A673 (cell line): ENCODE measurements at regions not wholly inside any gene's neighbourhood (a gene's known extent, or its start where the extent isn't known, plus 50 kb on each side); places are given as distances from the start of the nearest gene placed in this dataset.
A peak's percentile ranks its signal among the peaks of the same experiment; 100 is the strongest.

Experiments used
- BruUV-seq: library from RNA; stranded (reverse); fragments of 400-500 nt; replicated peaks from 2 replicates; lab custom pipeline; 2021; lab: Mats Ljungman, UMichigan
- CTCF ChIA-PET: fragments of 300-600 bp; sonication (Branson Sonifier 250); formaldehyde crosslinking; loops from one replicate; lab custom pipeline; 2022; ENCODE audit warnings: antibody characterized with exemption; lab: Charles Lee
- POLR2A ChIA-PET: fragments of 300-600 bp; sonication (Branson Sonifier 250); formaldehyde crosslinking; loops from one replicate; lab custom pipeline; 2022; ENCODE audit warnings: antibody characterized with exemption; ENCODE audit not compliant: low non-redundant PET; lab: Charles Lee
- DNase-seq: peaks from one replicate; pipeline ENCODE4 v3.0.0-alpha.2; 2015; ENCODE audit warnings: low spot score
- H3K27ac ChIP-seq: fragments of 200-600 bp; sonication (generic); 2 replicates; pipeline ENCODE4 v1.5.1; 2016; ENCODE audit warnings: mixed run types, low read depth, mild to moderate bottlenecking, mixed read lengths, antibody characterized with exemption, low read length; ENCODE audit not compliant: poor library complexity, severe bottlenecking
- H3K27me3 ChIP-seq: fragments of 200-600 bp; sonication (generic); replicated peaks from 2 replicates; pipeline ENCODE4 v1.6.1; 2017; ENCODE audit warnings: mixed run types, low read depth, mild to moderate bottlenecking, mixed read lengths, antibody characterized with exemption, low read length; ENCODE audit not compliant: insufficient read depth, poor library complexity
- H3K36me3 ChIP-seq: fragments of 200-600 bp; sonication (generic); 2 replicates; pipeline ENCODE4 v1.6.1; 2016; ENCODE audit warnings: mixed run types, mild to moderate bottlenecking, mixed read lengths, antibody characterized with exemption, low read length; ENCODE audit not compliant: insufficient read depth, poor library complexity, severe bottlenecking
- H3K4me1 ChIP-seq: fragments of 200-600 bp; sonication (generic); 2 replicates; pipeline ENCODE4 v1.6.1; 2017; ENCODE audit warnings: mixed run types, mild to moderate bottlenecking, mixed read lengths, antibody characterized with exemption, low read length; ENCODE audit not compliant: insufficient read depth, poor library complexity, severe bottlenecking
- H3K4me3 ChIP-seq: fragments of 200-600 bp; sonication (generic); 2 replicates; pipeline ENCODE4 v1.5.1; 2016; ENCODE audit warnings: low read depth, mixed run types, mild to moderate bottlenecking, mixed read lengths, low read length; ENCODE audit not compliant: poor library complexity, severe bottlenecking
- H3K9me3 ChIP-seq: fragments of 200-600 bp; sonication (generic); 2 replicates; pipeline ENCODE4 v1.6.1; 2016; ENCODE audit warnings: mixed run types, low read depth, mild to moderate bottlenecking, mixed read lengths, antibody characterized with exemption, low read length; ENCODE audit not compliant: poor library complexity, severe bottlenecking
- CTCF ChIP-seq: fragments of 300-800, 200-600 bp; sonication (generic); conservative IDR thresholded peaks from 2 replicates; pipeline ENCODE4 v1.5.1; 2017; ENCODE audit warnings: low read depth, mild to moderate bottlenecking, antibody characterized with exemption, low read length, moderate library complexity, mixed read lengths
- EZH2 ChIP-seq: fragments of 200-600 bp; sonication (generic); IDR thresholded peaks from 2 replicates; pipeline ENCODE4 v1.6.1; 2017; ENCODE audit warnings: borderline replicate concordance, low read depth, mild to moderate bottlenecking, mixed read lengths, antibody characterized with exemption, low read length; ENCODE audit not compliant: poor library complexity, severe bottlenecking
- intact Hi-C: fragments of 100-400 bp; cut with micrococcal nuclease; formaldehyde crosslinking; loops from one replicate; pipeline ENCODE4 v1.10.0; 2022; ENCODE audit not compliant: unreplicated experiment

GRCh38 chr5:74943905-74944304, 77.7 kb upstream of the FAM169A start:
- H3K27ac ChIP-seq = no peak overlapping the region
- no peaks in the 10 kb centered on the region for H3K36me3 ChIP-seq
- DNase-seq = no peak
- no peaks in the 10 kb centered on the region for H3K9me3 ChIP-seq
- TF ChIP-seq EZH2 (no peak), CTCF (peak; percentile 38)
- CTCF ChIA-PET = no interaction called here
- peaks cover 12% of the 10 kb centered on the region for H3K27me3 ChIP-seq
- intact Hi-C loops = no loop called here
- BruUV-seq = no TSS peak
- POLR2A ChIA-PET = no interaction called here
- H3K4me1 ChIP-seq = no peaks in the 10 kb centered on the region
- no peak overlapping the region for H3K4me3 ChIP-seq

GRCh38 chr5:74942622-74943286, 76.6 kb upstream of the FAM169A start:
- no TSS peak for BruUV-seq
- intact Hi-C loops = no loop called here

GRCh38 chr5:74940782-74941353, 74.7 kb upstream of the FAM169A start:
- intact Hi-C loops = no loop called here
- CTCF ChIA-PET = no interaction called here
- H3K4me1 ChIP-seq = peaks cover 4% of the 10 kb centered on the region

More at GRCh38 chr5:74942622-74943286, 76.6 kb upstream of the FAM169A start:
- ChIA-PET POLR2A (no interaction called here), CTCF (no interaction called here)
- H3K36me3 ChIP-seq = no peaks in the 10 kb centered on the region
- peaks cover 12% of the 10 kb centered on the region for H3K27me3 ChIP-seq
- no peak overlapping the region for H3K4me3 ChIP-seq
- H3K4me1 ChIP-seq = no peaks in the 10 kb centered on the region
- DNase-seq = no peak
- H3K9me3 ChIP-seq = no peaks in the 10 kb centered on the region
- no peak for TF ChIP-seq CTCF
- TF ChIP-seq EZH2 = no peak
- no peak overlapping the region for H3K27ac ChIP-seq

More at GRCh38 chr5:74940782-74941353, 74.7 kb upstream of the FAM169A start:
- H3K27ac ChIP-seq = no peak overlapping the region
- no peak for DNase-seq
- TF ChIP-seq EZH2 (no peak), CTCF (no peak)
- H3K36me3 ChIP-seq = no peaks in the 10 kb centered on the region
- POLR2A ChIA-PET = no interaction called here
- peaks cover 8% of the 10 kb centered on the region for H3K27me3 ChIP-seq
- BruUV-seq = no TSS peak
- no peaks in the 10 kb centered on the region for H3K9me3 ChIP-seq
- H3K4me3 ChIP-seq = no peak overlapping the region
